GM13976 (cell line): ENCODE measurements at regions not wholly inside any gene's neighbourhood (a gene's known extent, or its start where the extent isn't known, plus 50 kb on each side); places are given as distances from the start of the nearest gene placed in this dataset.

Experiments
- DNase-seq: peaks from one replicate; pipeline ENCODE4 v3.0.0; 2012; ENCODE audit warnings: low spot score
- CTCF ChIP-seq: IDR thresholded peaks from 2 replicates; pipeline ENCODE4 v1.5.1; 2012; ENCODE audit warnings: borderline replicate concordance, mild to moderate bottlenecking; ENCODE audit not compliant: insufficient read depth; ENCODE audit errors: extremely low read depth, missing control alignments, control extremely low read depth
- in situ Hi-C: fragments of 300-500 bp; cut with MboI; formaldehyde crosslinking; loops from one replicate; pipeline ENCODE4 v1.12.0; 2022; ENCODE audit warnings: low sequenced_read_pairs, mixed read lengths, inconsistent platforms; ENCODE audit not compliant: unreplicated experiment

- DNase-seq: no peak
- in situ Hi-C loops: loop anchor here (25.0 kb wide), 1 partner anchor 189 kb away; the partner anchor contains the start of gene RUSF1
- no peak for TF ChIP-seq CTCF
These were observed 171.9 kb upstream of the ZNF267 start for GRCh38 chr16:31701734-31702133.

DNA sequence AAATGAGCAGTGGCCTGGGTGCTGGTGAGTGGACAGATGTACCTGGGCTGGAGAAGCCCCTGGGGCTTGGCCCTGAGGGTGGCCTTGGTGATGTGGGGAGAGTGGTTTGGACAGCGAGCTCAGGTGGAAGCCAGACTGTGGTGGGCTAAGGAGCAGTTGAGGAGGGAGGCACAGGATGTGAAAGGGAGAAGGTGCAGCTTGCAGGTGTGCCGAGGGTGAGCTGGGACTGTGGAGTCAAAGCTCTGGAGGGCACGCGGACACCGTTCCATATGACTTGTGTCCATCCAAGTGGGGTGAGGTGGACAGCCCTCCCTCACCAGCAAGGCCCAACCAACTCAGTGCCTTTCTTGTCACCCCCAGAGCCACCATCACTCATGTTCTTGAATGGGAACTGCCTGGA, 170.8 kb upstream of the ZNF267 start:
- in situ Hi-C loops: loop anchor here (25.0 kb wide), 1 partner anchor 190 kb away; the partner anchor contains the start of gene RUSF1
- no peak for TF ChIP-seq CTCF
- no peak for DNase-seq

DNA sequence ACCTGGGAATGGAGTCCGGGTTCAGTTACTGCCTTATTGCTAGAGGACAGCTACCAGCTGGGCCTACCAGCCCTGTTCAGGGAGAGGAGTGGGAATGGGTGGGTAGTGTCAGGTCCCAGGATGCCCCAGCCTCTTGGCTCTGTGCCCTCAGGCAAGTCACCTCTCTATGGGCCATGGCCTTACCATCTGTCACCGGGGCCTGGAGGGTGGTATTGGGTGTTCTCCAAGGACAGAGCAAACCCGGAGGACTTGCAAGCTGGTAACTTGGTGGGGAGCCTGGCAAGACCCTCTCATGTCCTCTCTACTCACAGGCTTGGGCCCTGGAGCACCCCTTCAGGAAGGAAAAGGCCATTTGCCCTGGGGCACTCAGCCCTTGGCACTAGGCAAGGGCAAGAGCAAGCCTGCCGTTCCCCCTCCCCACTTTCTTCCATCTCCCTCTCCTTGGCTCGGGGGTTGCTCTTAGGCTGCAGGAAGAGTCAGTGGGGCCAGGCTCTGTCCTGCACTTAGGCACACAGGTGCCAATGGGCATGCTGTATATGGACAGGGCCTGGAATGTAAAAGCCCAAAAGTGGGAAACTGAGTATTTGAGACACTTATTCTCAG, 170.0 kb upstream of the ZNF267 start:
- in situ Hi-C loops: loop anchor here (25.0 kb wide), 1 partner anchor 191 kb away; the partner anchor contains the start of gene RUSF1
- TF ChIP-seq CTCF: no peak
- DNase-seq: no peak

- no peak for DNase-seq
- in situ Hi-C loops: loop anchor here (25.0 kb wide), 1 partner anchor 192 kb away; the partner anchor contains the start of gene RUSF1
These were observed 169.5 kb upstream of the ZNF267 start for GRCh38 chr16:31704138-31704537.

DNA sequence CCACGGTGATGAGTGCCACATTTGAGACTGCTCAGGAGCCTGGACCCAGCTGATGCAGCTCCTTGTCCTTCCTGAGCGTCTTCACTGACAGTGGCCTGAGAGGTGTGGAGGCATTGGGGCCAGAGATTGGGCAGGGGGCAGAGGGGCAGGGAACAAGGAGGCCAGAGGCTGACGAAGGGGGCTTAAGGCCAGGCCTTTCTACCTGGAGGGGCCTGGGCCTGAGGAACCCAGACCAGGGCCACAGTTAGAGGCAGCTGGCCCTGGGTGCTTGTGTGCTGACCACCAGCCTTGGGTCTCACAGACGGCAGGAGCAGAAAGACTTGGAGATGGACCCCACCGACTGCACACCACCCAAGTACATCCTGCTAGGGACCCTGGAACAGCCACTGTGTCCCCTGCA, 168.2 kb upstream of the ZNF267 start:
- no peak for TF ChIP-seq CTCF
- no peak for DNase-seq
- in situ Hi-C loops: loop anchor here (25.0 kb wide), 1 partner anchor 193 kb away; the partner anchor contains the start of gene RUSF1

More at GRCh38 chr16:31704138-31704537, 169.5 kb upstream of the ZNF267 start:
- no peak for TF ChIP-seq CTCF

DNA sequence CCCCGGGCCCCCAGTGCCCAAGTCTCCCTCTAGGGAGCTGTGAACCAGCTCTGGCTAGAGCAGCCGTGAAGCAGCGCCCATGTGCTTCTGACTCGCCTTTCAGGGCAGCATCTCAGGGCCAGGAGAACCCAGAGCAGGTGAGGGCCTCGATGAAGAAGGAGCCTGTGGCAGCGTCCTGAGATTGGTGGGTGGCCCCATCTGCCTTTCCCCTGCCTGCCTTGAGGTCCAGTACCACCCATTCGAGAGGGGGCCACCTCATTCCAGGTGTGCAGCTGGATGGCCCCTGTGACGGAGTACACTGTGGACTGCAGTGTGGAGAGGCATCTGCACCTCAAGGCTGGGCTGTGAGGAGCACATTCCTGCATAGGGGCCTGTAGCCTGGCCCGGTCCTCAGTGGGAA, 167.3 kb upstream of the ZNF267 start:
- no peak for TF ChIP-seq CTCF
- no peak for DNase-seq
- in situ Hi-C loops: loop anchor here (25.0 kb wide), 1 partner anchor 194 kb away; the partner anchor contains the start of gene RUSF1
